A549 (cell line): ENCODE measurements at regions not wholly inside any gene's neighbourhood (a gene's known extent, or its start where the extent isn't known, plus 50 kb on each side); places are given as distances from the start of the nearest gene placed in this dataset.
"Not testable (repeated sequence)": the region's sequence is repeated elsewhere in the genome, so short reads cannot be mapped to it uniquely, and the experiment has no call there.

Experiments used
- CEBPB ChIP-seq, 2 experiments: fragments of >200 bp in 1 of 2; sonication (Bioruptor Twin) in 1 of 2; formaldehyde crosslinking in 1 of 2; IDR thresholded peaks; 2 replicates each; pipeline ENCODE4 v1.6.1; 2012 to 2016
- EHMT2 ChIP-seq: fragments of 200-600 bp; sonication (generic); IDR thresholded peaks from 2 replicates; pipeline ENCODE4 v1.6.1; 2016; ENCODE audit warnings: antibody characterized with exemption, low read depth, mild to moderate bottlenecking, moderate library complexity
- EP300 ChIP-seq, 2 experiments: fragments of >200 bp; sonication (Bioruptor Twin); formaldehyde crosslinking; IDR thresholded peaks; 2 replicates in 1 of 2; 3 replicates in 1 of 2; pipeline ENCODE4 v1.6.1; 2016 to 2017
- FOSB ChIP-seq: fragments of 250-450 bp; sonication (Bioruptor Pico); IDR thresholded peaks from 2 replicates; pipeline ENCODE4 v1.5.0; 2020; ENCODE audit warnings: mild to moderate bottlenecking, moderate library complexity
- JUN ChIP-seq, 2 experiments: fragments of >200 bp; sonication (Bioruptor Twin); formaldehyde crosslinking; IDR thresholded peaks; 2 replicates in 1 of 2; 3 replicates in 1 of 2; pipeline ENCODE4 v1.6.1; 2016 to 2017
- JUNB ChIP-seq: fragments of >200 bp; sonication (Bioruptor Twin); formaldehyde crosslinking; IDR thresholded peaks from 2 replicates; pipeline ENCODE4 v1.6.1; 2016
- PHF8 ChIP-seq: fragments of 200-600 bp; sonication (generic); IDR thresholded peaks from 2 replicates; pipeline ENCODE4 v1.6.1; 2016; ENCODE audit warnings: low read depth, mild to moderate bottlenecking, antibody characterized with exemption, moderate library complexity, borderline replicate concordance
- POLR2A ChIP-seq: IDR thresholded peaks from 2 replicates; pipeline ENCODE4 v1.6.1; 2012; ENCODE audit warnings: mild to moderate bottlenecking, low read length
- ZSCAN20 ChIP-seq: fragments of 250-450 bp; sonication (Bioruptor Pico); IDR thresholded peaks from 2 replicates; pipeline ENCODE4 v1.8.0; 2022; ENCODE audit warnings: mild to moderate bottlenecking, moderate library complexity
- TF ChIP-seq, protein P1 (sequence below): fragments of >200 bp; sonication (Bioruptor Twin); formaldehyde crosslinking; IDR thresholded peaks from 3 replicates; pipeline ENCODE4 v1.5.1; 2016
- TF ChIP-seq, protein P2 (sequence below): fragments of 200-600 bp; sonication (generic); IDR thresholded peaks from 2 replicates; pipeline ENCODE4 v1.6.1; 2016; ENCODE audit warnings: antibody characterized with exemption, mild to moderate bottlenecking, moderate library complexity

DNA sequence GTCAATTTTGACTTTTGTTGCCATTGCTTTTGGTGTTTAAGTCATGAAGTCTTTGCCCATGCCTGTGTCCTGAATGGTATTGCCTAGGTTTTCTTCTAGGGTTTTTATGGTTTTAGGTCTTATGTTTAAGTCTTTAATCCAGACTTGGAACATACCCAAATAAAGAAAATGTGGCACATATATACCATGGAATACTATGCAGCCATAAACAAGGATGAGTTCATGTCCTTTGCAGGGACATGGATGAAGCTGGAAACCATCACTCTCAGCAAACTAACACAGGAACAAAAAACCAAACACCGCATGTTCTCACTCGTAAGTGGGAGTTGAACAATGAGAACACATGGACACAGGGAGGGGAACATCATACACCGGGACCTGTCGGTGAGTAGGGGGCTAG, 90.5 kb upstream of the MAP3K1 start:
- not testable (repeated sequence) for TF ChIP-seq JUN (IDR thresholded peaks at IDR 0.05); CEBPB (IDR thresholded peaks at IDR 0.05); ZSCAN20 (CRISPR knock-in tag); JUNB; EP300 (IDR thresholded peaks at IDR 0.05); PHF8; POLR2A; EHMT2; FOSB (CRISPR knock-in tag)
- TF ChIP-seq, protein P1, sequence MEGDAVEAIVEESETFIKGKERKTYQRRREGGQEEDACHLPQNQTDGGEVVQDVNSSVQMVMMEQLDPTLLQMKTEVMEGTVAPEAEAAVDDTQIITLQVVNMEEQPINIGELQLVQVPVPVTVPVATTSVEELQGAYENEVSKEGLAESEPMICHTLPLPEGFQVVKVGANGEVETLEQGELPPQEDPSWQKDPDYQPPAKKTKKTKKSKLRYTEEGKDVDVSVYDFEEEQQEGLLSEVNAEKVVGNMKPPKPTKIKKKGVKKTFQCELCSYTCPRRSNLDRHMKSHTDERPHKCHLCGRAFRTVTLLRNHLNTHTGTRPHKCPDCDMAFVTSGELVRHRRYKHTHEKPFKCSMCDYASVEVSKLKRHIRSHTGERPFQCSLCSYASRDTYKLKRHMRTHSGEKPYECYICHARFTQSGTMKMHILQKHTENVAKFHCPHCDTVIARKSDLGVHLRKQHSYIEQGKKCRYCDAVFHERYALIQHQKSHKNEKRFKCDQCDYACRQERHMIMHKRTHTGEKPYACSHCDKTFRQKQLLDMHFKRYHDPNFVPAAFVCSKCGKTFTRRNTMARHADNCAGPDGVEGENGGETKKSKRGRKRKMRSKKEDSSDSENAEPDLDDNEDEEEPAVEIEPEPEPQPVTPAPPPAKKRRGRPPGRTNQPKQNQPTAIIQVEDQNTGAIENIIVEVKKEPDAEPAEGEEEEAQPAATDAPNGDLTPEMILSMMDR: not testable (repeated sequence)
- TF ChIP-seq, protein P2, sequence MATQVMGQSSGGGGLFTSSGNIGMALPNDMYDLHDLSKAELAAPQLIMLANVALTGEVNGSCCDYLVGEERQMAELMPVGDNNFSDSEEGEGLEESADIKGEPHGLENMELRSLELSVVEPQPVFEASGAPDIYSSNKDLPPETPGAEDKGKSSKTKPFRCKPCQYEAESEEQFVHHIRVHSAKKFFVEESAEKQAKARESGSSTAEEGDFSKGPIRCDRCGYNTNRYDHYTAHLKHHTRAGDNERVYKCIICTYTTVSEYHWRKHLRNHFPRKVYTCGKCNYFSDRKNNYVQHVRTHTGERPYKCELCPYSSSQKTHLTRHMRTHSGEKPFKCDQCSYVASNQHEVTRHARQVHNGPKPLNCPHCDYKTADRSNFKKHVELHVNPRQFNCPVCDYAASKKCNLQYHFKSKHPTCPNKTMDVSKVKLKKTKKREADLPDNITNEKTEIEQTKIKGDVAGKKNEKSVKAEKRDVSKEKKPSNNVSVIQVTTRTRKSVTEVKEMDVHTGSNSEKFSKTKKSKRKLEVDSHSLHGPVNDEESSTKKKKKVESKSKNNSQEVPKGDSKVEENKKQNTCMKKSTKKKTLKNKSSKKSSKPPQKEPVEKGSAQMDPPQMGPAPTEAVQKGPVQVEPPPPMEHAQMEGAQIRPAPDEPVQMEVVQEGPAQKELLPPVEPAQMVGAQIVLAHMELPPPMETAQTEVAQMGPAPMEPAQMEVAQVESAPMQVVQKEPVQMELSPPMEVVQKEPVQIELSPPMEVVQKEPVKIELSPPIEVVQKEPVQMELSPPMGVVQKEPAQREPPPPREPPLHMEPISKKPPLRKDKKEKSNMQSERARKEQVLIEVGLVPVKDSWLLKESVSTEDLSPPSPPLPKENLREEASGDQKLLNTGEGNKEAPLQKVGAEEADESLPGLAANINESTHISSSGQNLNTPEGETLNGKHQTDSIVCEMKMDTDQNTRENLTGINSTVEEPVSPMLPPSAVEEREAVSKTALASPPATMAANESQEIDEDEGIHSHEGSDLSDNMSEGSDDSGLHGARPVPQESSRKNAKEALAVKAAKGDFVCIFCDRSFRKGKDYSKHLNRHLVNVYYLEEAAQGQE: not testable (repeated sequence)
